ENCODE measurements at regions not wholly inside any gene's neighbourhood (a gene's known extent, or its start where the extent isn't known, plus 50 kb on each side); places are given as distances from the start of the nearest gene placed in this dataset.
A peak's percentile ranks its signal among the peaks of the same experiment; 100 is the strongest.

- H2BK5ac ChIP-seq (ENCODE audit: low read length) = no peak overlapping the region
- H3K18ac ChIP-seq (ENCODE audit: low read length) = peak overlapping the region; percentile 22
- peak overlapping the region; percentile 49 for H2BK15ac ChIP-seq (ENCODE audit: low read length)
- no peak overlapping the region for H2AFZ ChIP-seq (ENCODE audit: low read length)
- H3K9me3 ChIP-seq (replicated peaks in 1 of 2; ENCODE audit: control insufficient read depth in 2 of 2, insufficient read depth in 1 of 2, low read depth in 1 of 2, low read length in 2 of 2) = no peaks in the 10 kb centered on the region
- H3K4me3 ChIP-seq (ENCODE audit: low read length in 2 of 2) = no peak overlapping the region
- no peak overlapping the region for H4K91ac ChIP-seq (ENCODE audit: low read depth, low read length, poor library complexity)
- peak overlapping the region; percentile 47 for H3K14ac ChIP-seq (ENCODE audit: low read length)
- H4K8ac ChIP-seq (ENCODE audit: low read depth, low read length) = no peak overlapping the region
- no peaks in the 10 kb centered on the region for H3K79me1 ChIP-seq (ENCODE audit: low read depth, low read length)
- no peak overlapping the region for H2BK12ac ChIP-seq (ENCODE audit: low read length)
- H3K9ac ChIP-seq (ENCODE audit: low read depth, low read length, poor library complexity) = no peak overlapping the region
- H3K36me3 ChIP-seq (replicated peaks in 1 of 2; ENCODE audit: control insufficient read depth in 2 of 2, insufficient read depth in 2 of 2, low read length in 2 of 2) = no peaks in the 10 kb centered on the region
- no peaks in the 10 kb centered on the region for H3K4me1 ChIP-seq (ENCODE audit: control insufficient read depth in 2 of 2, insufficient read depth in 1 of 2, low read depth in 1 of 2, low read length in 2 of 2)
- H2AK5ac ChIP-seq (ENCODE audit: low read depth, low read length) = no peak overlapping the region
- H3K27me3 ChIP-seq (ENCODE audit: control insufficient read depth in 3 of 3, insufficient read depth in 3 of 3, low read depth in 1 of 3, low read length in 3 of 3) = peaks cover 0 to 8% (median 2%) of the 10 kb centered on the region in 3 experiments
- WGBS, 2 donors (ENCODE audit: extremely low coverage in 2 of 2, insufficient read length in 2 of 2, insufficient replicate concordance in 1 of 2) = no CpG with 5 or more reads among the region's 11 CpGs
- no peak overlapping the region for H2BK120ac ChIP-seq (ENCODE audit: low read depth, low read length)
- H3K4ac ChIP-seq (ENCODE audit: low read length) = no peak overlapping the region
- no peak for DNase-seq (ENCODE audit: low spot score)
- H3K4me2 ChIP-seq (ENCODE audit: insufficient read depth, low read length, poor library complexity, severe bottlenecking) = no peak overlapping the region
- no peak overlapping the region for H3K23ac ChIP-seq (ENCODE audit: low read depth, low read length, poor library complexity)
- no peak overlapping the region for H3K27ac ChIP-seq (replicated peaks; ENCODE audit: low read length)
Measured at GRCh38 chr22:48301421-48301820, 1526.3 kb downstream of the BRD1 start.

GRCh38 chr22:48300877-48301276 is 1526.8 kb downstream of the BRD1 start:
- Histone ChIP-seq H3K79me1 (ENCODE audit: low read depth, low read length) (no peaks in the 10 kb centered on the region), H2BK120ac (ENCODE audit: low read depth, low read length) (no peak overlapping the region), H2BK15ac (ENCODE audit: low read length) (no peak overlapping the region), H3K4me2 (ENCODE audit: insufficient read depth, low read length, poor library complexity, severe bottlenecking) (no peak overlapping the region), H3K14ac (ENCODE audit: low read length) (no peak overlapping the region), H3K4ac (ENCODE audit: low read length) (no peak overlapping the region), H4K8ac (ENCODE audit: low read depth, low read length) (no peak overlapping the region), H3K4me1 (ENCODE audit: control insufficient read depth in 2 of 2, insufficient read depth in 1 of 2, low read depth in 1 of 2, low read length in 2 of 2) (no peaks in the 10 kb centered on the region), H3K27me3 (ENCODE audit: control insufficient read depth in 3 of 3, insufficient read depth in 3 of 3, low read depth in 1 of 3, low read length in 3 of 3) (peaks cover 0 to 8% (median 2%) of the 10 kb centered on the region in 3 experiments), H3K36me3 (replicated peaks in 1 of 2; ENCODE audit: control insufficient read depth in 2 of 2, insufficient read depth in 2 of 2, low read length in 2 of 2) (no peaks in the 10 kb centered on the region), H2AK5ac (ENCODE audit: low read depth, low read length) (no peak overlapping the region), H3K9me3 (replicated peaks in 1 of 2; ENCODE audit: control insufficient read depth in 2 of 2, insufficient read depth in 1 of 2, low read depth in 1 of 2, low read length in 2 of 2) (no peaks in the 10 kb centered on the region), H2AFZ (ENCODE audit: low read length) (no peak overlapping the region), H3K27ac (replicated peaks; ENCODE audit: low read length) (no peak overlapping the region), H3K23ac (ENCODE audit: low read depth, low read length, poor library complexity) (no peak overlapping the region), H3K18ac (ENCODE audit: low read length) (no peak overlapping the region), H4K91ac (ENCODE audit: low read depth, low read length, poor library complexity) (no peak overlapping the region), H3K4me3 (ENCODE audit: low read length in 2 of 2) (no peak overlapping the region), H2BK5ac (ENCODE audit: low read length) (no peak overlapping the region), H2BK12ac (ENCODE audit: low read length) (no peak overlapping the region), H3K9ac (ENCODE audit: low read depth, low read length, poor library complexity) (no peak overlapping the region)
- WGBS, 2 donors (ENCODE audit: extremely low coverage in 2 of 2, insufficient read length in 2 of 2, insufficient replicate concordance in 1 of 2) = no CpG with 5 or more reads among the region's 11 CpGs
- no peak for DNase-seq (ENCODE audit: low spot score)

- Histone ChIP-seq H2BK5ac (ENCODE audit: low read length) (peak overlapping the region; percentile 42), H3K23ac (ENCODE audit: low read depth, low read length, poor library complexity) (no peak overlapping the region), H3K9me3 (replicated peaks in 1 of 2; ENCODE audit: control insufficient read depth in 2 of 2, insufficient read depth in 1 of 2, low read depth in 1 of 2, low read length in 2 of 2) (no peaks in the 10 kb centered on the region), H3K14ac (ENCODE audit: low read length) (peak overlapping the region; percentile 21), H3K18ac (ENCODE audit: low read length) (peak overlapping the region; percentile 76), H2AK5ac (ENCODE audit: low read depth, low read length) (peak overlapping the region; percentile 94), H2BK12ac (ENCODE audit: low read length) (peak overlapping the region; percentile 73), H4K91ac (ENCODE audit: low read depth, low read length, poor library complexity) (no peak overlapping the region), H3K4me3 (ENCODE audit: low read length in 2 of 2) (no peak overlapping the region), H3K79me1 (ENCODE audit: low read depth, low read length) (no peaks in the 10 kb centered on the region), H2BK15ac (ENCODE audit: low read length) (peak overlapping the region; percentile 37), H3K4me1 (ENCODE audit: control insufficient read depth in 2 of 2, insufficient read depth in 1 of 2, low read depth in 1 of 2, low read length in 2 of 2) (no peaks in the 10 kb centered on the region), H3K27me3 (ENCODE audit: control insufficient read depth in 3 of 3, insufficient read depth in 3 of 3, low read depth in 1 of 3, low read length in 3 of 3) (peaks cover 0 to 8% (median 2%) of the 10 kb centered on the region in 3 experiments), H4K8ac (ENCODE audit: low read depth, low read length) (peak overlapping the region; percentile 70), H3K27ac (replicated peaks; ENCODE audit: low read length) (no peak overlapping the region), H2AFZ (ENCODE audit: low read length) (no peak overlapping the region), H3K4me2 (ENCODE audit: insufficient read depth, low read length, poor library complexity, severe bottlenecking) (no peak overlapping the region), H3K9ac (ENCODE audit: low read depth, low read length, poor library complexity) (no peak overlapping the region), H3K36me3 (replicated peaks in 1 of 2; ENCODE audit: control insufficient read depth in 2 of 2, insufficient read depth in 2 of 2, low read length in 2 of 2) (no peaks in the 10 kb centered on the region), H2BK120ac (ENCODE audit: low read depth, low read length) (no peak overlapping the region), H3K4ac (ENCODE audit: low read length) (peak overlapping the region; percentile 23)
- no peak for DNase-seq (ENCODE audit: low spot score)
- no CpG with 5 or more reads among the region's 18 CpGs for WGBS, 2 donors (ENCODE audit: extremely low coverage in 2 of 2, insufficient read length in 2 of 2, insufficient replicate concordance in 1 of 2)
Measured at GRCh38 chr22:48299801-48300200, 1527.9 kb downstream of the BRD1 start.

GRCh38 chr22:48299124-48299523 is 1528.5 kb downstream of the BRD1 start:
- Histone ChIP-seq H2BK5ac (ENCODE audit: low read length) (peak overlapping the region; percentile 42), H3K14ac (ENCODE audit: low read length) (no peak overlapping the region), H3K79me1 (ENCODE audit: low read depth, low read length) (no peaks in the 10 kb centered on the region), H3K9ac (ENCODE audit: low read depth, low read length, poor library complexity) (no peak overlapping the region), H3K27me3 (ENCODE audit: control insufficient read depth in 3 of 3, insufficient read depth in 3 of 3, low read depth in 1 of 3, low read length in 3 of 3) (peaks cover 0 to 8% (median 2%) of the 10 kb centered on the region in 3 experiments), H3K23ac (ENCODE audit: low read depth, low read length, poor library complexity) (no peak overlapping the region), H4K91ac (ENCODE audit: low read depth, low read length, poor library complexity) (no peak overlapping the region), H3K4me1 (ENCODE audit: control insufficient read depth in 2 of 2, insufficient read depth in 1 of 2, low read depth in 1 of 2, low read length in 2 of 2) (no peaks in the 10 kb centered on the region), H3K4me2 (ENCODE audit: insufficient read depth, low read length, poor library complexity, severe bottlenecking) (no peak overlapping the region), H2AK5ac (ENCODE audit: low read depth, low read length) (peak overlapping the region; percentile 94), H2BK120ac (ENCODE audit: low read depth, low read length) (no peak overlapping the region), H3K18ac (ENCODE audit: low read length) (peak overlapping the region; percentile 28), H4K8ac (ENCODE audit: low read depth, low read length) (no peak overlapping the region), H3K4me3 (ENCODE audit: low read length in 2 of 2) (no peak overlapping the region), H3K27ac (replicated peaks; ENCODE audit: low read length) (no peak overlapping the region), H2BK15ac (ENCODE audit: low read length) (no peak overlapping the region), H2BK12ac (ENCODE audit: low read length) (no peak overlapping the region), H3K9me3 (replicated peaks in 1 of 2; ENCODE audit: control insufficient read depth in 2 of 2, insufficient read depth in 1 of 2, low read depth in 1 of 2, low read length in 2 of 2) (no peaks in the 10 kb centered on the region), H3K36me3 (replicated peaks in 1 of 2; ENCODE audit: control insufficient read depth in 2 of 2, insufficient read depth in 2 of 2, low read length in 2 of 2) (no peaks in the 10 kb centered on the region), H2AFZ (ENCODE audit: low read length) (no peak overlapping the region), H3K4ac (ENCODE audit: low read length) (no peak overlapping the region)
- WGBS, 2 donors (ENCODE audit: extremely low coverage in 2 of 2, insufficient read length in 2 of 2, insufficient replicate concordance in 1 of 2) = no CpG with 5 or more reads among the region's 8 CpGs
- no peak for DNase-seq (ENCODE audit: low spot score)
